GM13976 (cell line): ENCODE measurements at regions not wholly inside any gene's neighbourhood (a gene's known extent, or its start where the extent isn't known, plus 50 kb on each side); places are given as distances from the start of the nearest gene placed in this dataset.

ENCODE experiments used
- DNase-seq: peaks from one replicate; pipeline ENCODE4 v3.0.0; 2012; ENCODE audit warnings: low spot score
- CTCF ChIP-seq: IDR thresholded peaks from 2 replicates; pipeline ENCODE4 v1.5.1; 2012; ENCODE audit warnings: borderline replicate concordance, mild to moderate bottlenecking; ENCODE audit not compliant: insufficient read depth; ENCODE audit errors: extremely low read depth, missing control alignments, control extremely low read depth
- in situ Hi-C: fragments of 300-500 bp; cut with MboI; formaldehyde crosslinking; loops from one replicate; pipeline ENCODE4 v1.12.0; 2022; ENCODE audit warnings: low sequenced_read_pairs, mixed read lengths, inconsistent platforms; ENCODE audit not compliant: unreplicated experiment

GRCh38 chr20:20820104-20820503 is 107.7 kb upstream of the RALGAPA2 start:
- no peak for DNase-seq
- in situ Hi-C loops, result loop anchor here (10.0 to 25.0 kb wide), 2 partner anchors 155 to 733 kb away; no protein-coding TSS in a partner anchor
- TF ChIP-seq CTCF, result peak; percentile 4

- no peak for DNase-seq
- in situ Hi-C loops, result loop anchor here (25.0 kb wide), 1 partner anchor 730 kb away; no protein-coding TSS in a partner anchor
- no peak for TF ChIP-seq CTCF
These were observed 104.7 kb upstream of the RALGAPA2 start for GRCh38 chr20:20816969-20817755.

GRCh38 chr20:20815711-20816455 is 103.4 kb upstream of the RALGAPA2 start:
- DNase-seq, result no peak
- in situ Hi-C loops, result loop anchor here (25.0 kb wide), 1 partner anchor 729 kb away; no protein-coding TSS in a partner anchor
- no peak for TF ChIP-seq CTCF

- no peak for DNase-seq
- no peak for TF ChIP-seq CTCF
- in situ Hi-C loops, result loop anchor here (25.0 kb wide), 1 partner anchor 727 kb away; no protein-coding TSS in a partner anchor
These were observed 102.2 kb upstream of the RALGAPA2 start for GRCh38 chr20:20814685-20815084.

- no peak for DNase-seq
- no peak for TF ChIP-seq CTCF
- in situ Hi-C loops, result loop anchor here (25.0 kb wide), 1 partner anchor 725 kb away; no protein-coding TSS in a partner anchor
These were observed 99.7 kb upstream of the RALGAPA2 start for GRCh38 chr20:20812136-20812535.

- TF ChIP-seq CTCF, result no peak
- no peak for DNase-seq
- in situ Hi-C loops, result loop anchor here (25.0 kb wide), 1 partner anchor 721 kb away; no protein-coding TSS in a partner anchor
These were observed 95.6 kb upstream of the RALGAPA2 start for GRCh38 chr20:20808016-20808415.
